ENCODE measurements at regions not wholly inside any gene's neighbourhood (a gene's known extent, or its start where the extent isn't known, plus 50 kb on each side); places are given as distances from the start of the nearest gene placed in this dataset.

DNA sequence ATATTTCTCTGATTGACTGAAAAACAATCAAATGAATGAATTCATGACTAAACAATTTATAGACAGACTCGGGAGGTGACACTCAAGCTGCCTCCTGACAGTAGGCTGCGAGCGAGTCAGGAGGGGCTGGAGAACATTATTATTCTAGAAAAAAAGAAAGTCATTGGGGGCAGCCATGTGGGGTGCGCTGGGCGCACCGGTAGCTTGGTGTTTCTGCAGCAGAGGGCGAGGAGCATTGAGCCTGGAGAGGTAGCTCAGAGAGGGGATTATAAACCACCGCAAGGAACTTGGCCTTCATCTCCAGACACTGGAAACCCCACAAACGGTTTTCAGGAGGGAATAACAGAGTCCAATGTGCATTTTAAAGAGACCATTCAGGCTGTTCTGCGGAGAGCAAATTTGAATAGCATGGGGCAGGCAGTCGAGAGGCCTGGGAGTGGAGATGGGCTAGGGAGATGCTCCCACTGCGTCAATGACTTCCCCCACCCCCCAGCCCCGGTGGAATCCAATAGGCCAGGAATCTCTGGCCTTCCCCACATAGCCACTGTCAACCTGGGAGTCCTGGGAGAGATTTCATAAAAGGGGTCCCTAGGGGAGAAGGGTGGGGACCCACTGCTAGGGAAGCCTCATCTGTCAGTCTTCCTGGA is 168.3 kb downstream of the BCOR start:
- Histone ChIP-seq H3K4me2 (ENCODE audit: low read length) (no peak overlapping the region), H3K9me3 (ENCODE audit: control insufficient read depth in 1 of 2, insufficient read depth in 1 of 2, low read depth in 1 of 2, low read length in 2 of 2) (no peaks in the 10 kb centered on the region), H3K9me2 (ENCODE audit: insufficient read depth) (no peaks in the 10 kb centered on the region), H3K4me3 (replicated peaks in 1 of 2; ENCODE audit: low read depth in 1 of 2, low read length in 2 of 2) (no peak overlapping the region), H3K27ac (ENCODE audit: low read depth, low read length) (no peak overlapping the region), H3K27me3 (ENCODE audit: insufficient read depth, low read length) (no peaks in the 10 kb centered on the region), H4K20me1 (ENCODE audit: insufficient read depth) (no peaks in the 10 kb centered on the region), H3K36me3 (ENCODE audit: control insufficient read depth in 1 of 2, insufficient read depth in 2 of 2, low read length in 2 of 2) (no peaks in the 10 kb centered on the region), H2AFZ (ENCODE audit: low read depth, low read length, poor library complexity, severe bottlenecking) (no peak overlapping the region), H3K9ac (ENCODE audit: low read length) (no peak overlapping the region), H3K4me1 (ENCODE audit: control insufficient read depth in 1 of 2, insufficient read depth in 2 of 2, low read length in 2 of 2) (no peaks in the 10 kb centered on the region), H3K79me2 (ENCODE audit: insufficient read depth, low read length) (no peaks in the 10 kb centered on the region)
- ChIA-PET CTCF (no interaction called here), RAD21 (ENCODE audit: low non-redundant PET in 1 of 2, low total read pairs in 2 of 2, uncharacterized antibody in 2 of 2, unreplicated experiment in 2 of 2) (no interaction called here), POLR2A (no interaction called here)
- intact Hi-C loops (cut with micrococcal nuclease), result no loop called here
- no peak for ATAC-seq
- DNase-seq (ENCODE audit: low read depth, low spot score), result no peak
- TF ChIP-seq RAD21 (IDR thresholded peaks at IDR 0.05; ENCODE audit: low read depth) (no peak), SRF (IDR thresholded peaks at IDR 0.05; ENCODE audit: low read depth) (no peak), EZH2 (IDR thresholded peaks at IDR 0.05) (no peak), POLR2AphosphoS5 (IDR thresholded peaks at IDR 0.05; ENCODE audit: low read depth, low read length) (no peak), ATF3 (IDR thresholded peaks at IDR 0.05) (no peak), SP1 (IDR thresholded peaks at IDR 0.05; ENCODE audit: low read depth) (no peak), ZFX (IDR thresholded peaks at IDR 0.05) (no peak), CBX3 (IDR thresholded peaks at IDR 0.05; ENCODE audit: low read depth) (no peak), EZH2phosphoT487 (IDR thresholded peaks at IDR 0.05; ENCODE audit: borderline replicate concordance) (no peak), FOSL1 (IDR thresholded peaks at IDR 0.05; ENCODE audit: low read depth) (no peak), SIN3A (IDR thresholded peaks at IDR 0.05; ENCODE audit: low read depth) (no peak), ZNF274 (IDR thresholded peaks at IDR 0.05; ENCODE audit: low read depth, low read length) (no peak), ELF1 (IDR thresholded peaks at IDR 0.05; ENCODE audit: borderline replicate concordance, low read depth) (no peak)
- TF ChIP-seq, protein P1, sequence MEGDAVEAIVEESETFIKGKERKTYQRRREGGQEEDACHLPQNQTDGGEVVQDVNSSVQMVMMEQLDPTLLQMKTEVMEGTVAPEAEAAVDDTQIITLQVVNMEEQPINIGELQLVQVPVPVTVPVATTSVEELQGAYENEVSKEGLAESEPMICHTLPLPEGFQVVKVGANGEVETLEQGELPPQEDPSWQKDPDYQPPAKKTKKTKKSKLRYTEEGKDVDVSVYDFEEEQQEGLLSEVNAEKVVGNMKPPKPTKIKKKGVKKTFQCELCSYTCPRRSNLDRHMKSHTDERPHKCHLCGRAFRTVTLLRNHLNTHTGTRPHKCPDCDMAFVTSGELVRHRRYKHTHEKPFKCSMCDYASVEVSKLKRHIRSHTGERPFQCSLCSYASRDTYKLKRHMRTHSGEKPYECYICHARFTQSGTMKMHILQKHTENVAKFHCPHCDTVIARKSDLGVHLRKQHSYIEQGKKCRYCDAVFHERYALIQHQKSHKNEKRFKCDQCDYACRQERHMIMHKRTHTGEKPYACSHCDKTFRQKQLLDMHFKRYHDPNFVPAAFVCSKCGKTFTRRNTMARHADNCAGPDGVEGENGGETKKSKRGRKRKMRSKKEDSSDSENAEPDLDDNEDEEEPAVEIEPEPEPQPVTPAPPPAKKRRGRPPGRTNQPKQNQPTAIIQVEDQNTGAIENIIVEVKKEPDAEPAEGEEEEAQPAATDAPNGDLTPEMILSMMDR (IDR thresholded peaks at IDR 0.05 in 2 of 3, conservative IDR thresholded peaks at IDR 0.05 in 1 of 3; ENCODE audit: borderline replicate concordance in 1 of 3, insufficient read depth in 1 of 3, low read depth in 2 of 3, low read length in 2 of 3), result no peak
- TF ChIP-seq, protein P2, sequence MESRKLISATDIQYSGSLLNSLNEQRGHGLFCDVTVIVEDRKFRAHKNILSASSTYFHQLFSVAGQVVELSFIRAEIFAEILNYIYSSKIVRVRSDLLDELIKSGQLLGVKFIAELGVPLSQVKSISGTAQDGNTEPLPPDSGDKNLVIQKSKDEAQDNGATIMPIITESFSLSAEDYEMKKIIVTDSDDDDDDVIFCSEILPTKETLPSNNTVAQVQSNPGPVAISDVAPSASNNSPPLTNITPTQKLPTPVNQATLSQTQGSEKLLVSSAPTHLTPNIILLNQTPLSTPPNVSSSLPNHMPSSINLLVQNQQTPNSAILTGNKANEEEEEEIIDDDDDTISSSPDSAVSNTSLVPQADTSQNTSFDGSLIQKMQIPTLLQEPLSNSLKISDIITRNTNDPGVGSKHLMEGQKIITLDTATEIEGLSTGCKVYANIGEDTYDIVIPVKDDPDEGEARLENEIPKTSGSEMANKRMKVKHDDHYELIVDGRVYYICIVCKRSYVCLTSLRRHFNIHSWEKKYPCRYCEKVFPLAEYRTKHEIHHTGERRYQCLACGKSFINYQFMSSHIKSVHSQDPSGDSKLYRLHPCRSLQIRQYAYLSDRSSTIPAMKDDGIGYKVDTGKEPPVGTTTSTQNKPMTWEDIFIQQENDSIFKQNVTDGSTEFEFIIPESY (IDR thresholded peaks at IDR 0.05; ENCODE audit: extremely low read depth, insufficient replicate concordance, low read length), result no peak
- TF ChIP-seq, protein P3, sequence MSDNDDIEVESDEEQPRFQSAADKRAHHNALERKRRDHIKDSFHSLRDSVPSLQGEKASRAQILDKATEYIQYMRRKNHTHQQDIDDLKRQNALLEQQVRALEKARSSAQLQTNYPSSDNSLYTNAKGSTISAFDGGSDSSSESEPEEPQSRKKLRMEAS (IDR thresholded peaks at IDR 0.05), result no peak
- TF ChIP-seq, protein P4, sequence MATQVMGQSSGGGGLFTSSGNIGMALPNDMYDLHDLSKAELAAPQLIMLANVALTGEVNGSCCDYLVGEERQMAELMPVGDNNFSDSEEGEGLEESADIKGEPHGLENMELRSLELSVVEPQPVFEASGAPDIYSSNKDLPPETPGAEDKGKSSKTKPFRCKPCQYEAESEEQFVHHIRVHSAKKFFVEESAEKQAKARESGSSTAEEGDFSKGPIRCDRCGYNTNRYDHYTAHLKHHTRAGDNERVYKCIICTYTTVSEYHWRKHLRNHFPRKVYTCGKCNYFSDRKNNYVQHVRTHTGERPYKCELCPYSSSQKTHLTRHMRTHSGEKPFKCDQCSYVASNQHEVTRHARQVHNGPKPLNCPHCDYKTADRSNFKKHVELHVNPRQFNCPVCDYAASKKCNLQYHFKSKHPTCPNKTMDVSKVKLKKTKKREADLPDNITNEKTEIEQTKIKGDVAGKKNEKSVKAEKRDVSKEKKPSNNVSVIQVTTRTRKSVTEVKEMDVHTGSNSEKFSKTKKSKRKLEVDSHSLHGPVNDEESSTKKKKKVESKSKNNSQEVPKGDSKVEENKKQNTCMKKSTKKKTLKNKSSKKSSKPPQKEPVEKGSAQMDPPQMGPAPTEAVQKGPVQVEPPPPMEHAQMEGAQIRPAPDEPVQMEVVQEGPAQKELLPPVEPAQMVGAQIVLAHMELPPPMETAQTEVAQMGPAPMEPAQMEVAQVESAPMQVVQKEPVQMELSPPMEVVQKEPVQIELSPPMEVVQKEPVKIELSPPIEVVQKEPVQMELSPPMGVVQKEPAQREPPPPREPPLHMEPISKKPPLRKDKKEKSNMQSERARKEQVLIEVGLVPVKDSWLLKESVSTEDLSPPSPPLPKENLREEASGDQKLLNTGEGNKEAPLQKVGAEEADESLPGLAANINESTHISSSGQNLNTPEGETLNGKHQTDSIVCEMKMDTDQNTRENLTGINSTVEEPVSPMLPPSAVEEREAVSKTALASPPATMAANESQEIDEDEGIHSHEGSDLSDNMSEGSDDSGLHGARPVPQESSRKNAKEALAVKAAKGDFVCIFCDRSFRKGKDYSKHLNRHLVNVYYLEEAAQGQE (IDR thresholded peaks at IDR 0.05; ENCODE audit: low read depth), result no peak
- BruUV-seq (replicated peaks), result no TSS peak

All from HCT116 (cell line).